ENCODE measurements at regions not wholly inside any gene's neighbourhood (a gene's known extent, or its start where the extent isn't known, plus 50 kb on each side); places are given as distances from the start of the nearest gene placed in this dataset.
"Not testable (repeated sequence)": the region's sequence is repeated elsewhere in the genome, so short reads cannot be mapped to it uniquely, and the experiment has no call there.

DNA sequence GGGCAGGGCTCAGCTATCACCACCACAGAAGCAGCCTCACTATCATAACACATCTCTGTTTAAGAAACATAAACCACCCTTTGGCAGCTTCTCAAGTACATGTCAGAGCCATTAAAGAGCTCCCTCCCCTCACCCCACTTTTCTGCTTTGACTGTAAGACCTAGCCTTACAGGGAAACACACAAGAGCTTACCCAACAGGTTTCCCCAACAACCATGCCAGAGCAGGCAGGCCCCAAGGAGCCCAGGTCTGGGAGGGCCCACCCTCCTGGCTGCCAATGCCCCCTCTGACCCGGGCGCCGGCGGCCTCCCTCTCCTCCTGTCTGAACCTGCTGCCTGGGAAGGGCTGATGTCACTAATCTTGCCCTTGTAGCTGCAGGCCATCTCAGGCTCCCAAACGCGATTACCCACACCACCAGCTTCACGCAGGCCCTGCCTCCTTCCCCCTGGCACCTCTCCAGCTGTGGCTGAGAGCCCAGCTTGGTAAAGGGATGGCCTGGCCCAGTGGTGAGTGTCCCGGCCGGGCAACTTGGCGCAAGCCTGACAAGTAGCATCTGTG is 402.0 kb downstream of the MAFB start:
- in situ Hi-C loops (cut with MboI; ENCODE audit: low sequenced_read_pairs): no loop called here

DNA sequence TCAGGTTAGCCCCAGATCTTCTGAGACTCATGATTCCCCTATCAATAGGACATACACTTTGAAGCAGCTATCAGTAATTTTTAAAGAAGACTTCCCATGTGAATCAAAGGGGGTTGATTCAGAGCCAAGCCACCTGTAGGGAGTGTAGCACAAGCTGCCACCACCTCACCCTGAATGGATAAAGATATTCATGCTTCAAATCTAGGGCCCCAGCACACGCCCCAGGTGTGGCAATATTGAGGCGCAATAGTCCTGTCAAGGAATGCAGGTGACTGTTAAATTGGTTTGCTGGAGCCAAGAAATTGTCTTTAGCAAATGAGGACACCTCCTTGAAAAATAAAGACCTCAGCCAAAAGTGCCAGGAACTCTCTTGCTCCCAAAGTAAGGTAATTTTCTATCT is 404.4 kb downstream of the MAFB start:
- in situ Hi-C loops (cut with MboI; ENCODE audit: low sequenced_read_pairs): no loop called here

GRCh38 chr20:40283689-40284088 is 405.3 kb downstream of the MAFB start:
- in situ Hi-C loops (cut with MboI; ENCODE audit: low sequenced_read_pairs): no loop called here

DNA sequence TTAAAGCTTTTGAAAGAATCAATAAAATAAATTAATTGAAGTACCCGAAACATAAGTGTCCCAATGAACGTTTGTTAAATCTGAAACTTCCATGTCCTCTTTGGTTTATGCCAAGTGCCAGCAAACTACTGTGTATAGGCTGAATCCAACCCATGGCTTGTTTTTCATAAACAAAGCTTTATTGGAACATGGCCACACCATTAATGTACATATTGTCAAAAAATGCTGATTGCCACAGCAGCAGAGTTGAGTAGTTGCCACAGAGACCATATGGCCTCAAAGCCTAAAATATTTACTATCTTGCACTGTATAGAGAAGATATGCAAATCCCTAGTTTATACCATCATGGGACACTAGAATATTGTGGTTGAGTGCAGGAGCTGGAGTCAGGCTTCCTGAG is 406.1 kb downstream of the MAFB start:
- in situ Hi-C loops (cut with MboI; ENCODE audit: low sequenced_read_pairs): no loop called here

GRCh38 chr20:40282541-40282940 is 406.5 kb downstream of the MAFB start:
- in situ Hi-C loops (cut with MboI; ENCODE audit: low sequenced_read_pairs): no loop called here

DNA sequence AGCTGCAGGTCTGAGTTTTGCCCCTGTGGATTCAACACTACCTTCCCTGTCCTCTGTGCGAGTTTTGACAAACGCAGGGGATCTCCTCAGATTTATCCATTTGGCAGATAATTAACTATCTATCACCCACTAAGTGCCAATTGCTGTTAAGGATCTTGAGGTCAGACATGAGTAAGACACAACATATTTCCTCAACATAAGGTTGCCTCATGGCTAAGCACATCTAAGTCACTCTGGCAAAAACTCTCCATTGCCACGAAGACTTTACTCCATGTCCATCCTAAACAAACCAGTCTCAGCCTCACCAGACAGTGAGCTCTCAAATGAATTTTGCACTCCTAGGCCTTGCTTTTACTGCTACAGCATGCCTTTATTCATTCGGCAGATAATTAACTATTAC is 408.4 kb downstream of the MAFB start:
- in situ Hi-C loops (cut with MboI; ENCODE audit: low sequenced_read_pairs): no loop called here

DNA sequence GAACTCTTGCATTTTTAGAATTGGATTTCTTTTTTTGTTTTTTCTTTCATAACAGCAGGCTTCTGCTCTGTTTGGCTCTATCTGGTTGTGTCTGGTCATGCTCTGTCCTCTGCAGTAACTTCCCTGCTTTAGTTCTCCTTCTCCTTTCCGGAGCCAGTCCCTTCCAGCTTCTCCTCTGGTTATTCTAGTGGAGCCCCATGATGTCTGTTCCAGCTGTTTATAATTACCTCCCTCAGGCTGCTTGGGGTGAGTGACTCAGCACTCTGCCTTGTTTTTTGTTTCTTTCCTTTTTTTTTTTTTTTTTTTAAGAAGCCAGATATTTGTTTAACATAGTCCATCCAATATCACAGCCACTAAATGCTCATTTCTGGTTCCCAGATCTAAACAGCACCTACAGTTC is 409.6 kb downstream of the MAFB start:
- in situ Hi-C loops (cut with MboI; ENCODE audit: low sequenced_read_pairs): no loop called here

GRCh38 chr20:40278673-40279072 is 410.4 kb downstream of the MAFB start:
- in situ Hi-C loops (cut with MboI; ENCODE audit: low sequenced_read_pairs): no loop called here

DNA sequence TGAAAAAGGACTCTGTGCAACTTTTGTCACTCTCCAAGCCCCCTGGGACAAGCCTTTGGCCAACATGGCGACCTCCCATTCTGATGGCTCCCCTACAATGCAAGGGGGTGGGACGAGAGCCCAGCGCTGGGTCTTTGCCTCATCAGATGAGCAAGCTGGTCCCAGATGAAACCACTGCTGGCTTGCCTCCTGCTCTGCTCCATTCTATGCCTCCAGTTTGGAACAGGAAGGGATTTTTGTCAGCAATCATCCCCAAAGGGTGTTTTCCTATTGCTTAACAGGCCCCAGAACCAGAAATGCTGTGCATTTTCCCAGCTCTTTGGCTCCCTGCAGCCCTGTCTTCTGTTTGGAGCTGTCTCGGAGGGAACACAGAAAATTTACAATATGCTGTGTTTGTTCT is 412.7 kb downstream of the MAFB start:
- in situ Hi-C loops (cut with MboI; ENCODE audit: low sequenced_read_pairs): no loop called here

GRCh38 chr20:40275738-40276137 is 413.3 kb downstream of the MAFB start:
- in situ Hi-C loops (cut with MboI; ENCODE audit: low sequenced_read_pairs): no loop called here

GRCh38 chr20:40274912-40275533 is 414.0 kb downstream of the MAFB start:
- in situ Hi-C loops (cut with MboI; ENCODE audit: low sequenced_read_pairs): no loop called here

- in situ Hi-C loops (cut with MboI; ENCODE audit: low sequenced_read_pairs): not testable (repeated sequence)
Measured at GRCh38 chr20:40269274-40269673, 419.8 kb downstream of the MAFB start.

DNA sequence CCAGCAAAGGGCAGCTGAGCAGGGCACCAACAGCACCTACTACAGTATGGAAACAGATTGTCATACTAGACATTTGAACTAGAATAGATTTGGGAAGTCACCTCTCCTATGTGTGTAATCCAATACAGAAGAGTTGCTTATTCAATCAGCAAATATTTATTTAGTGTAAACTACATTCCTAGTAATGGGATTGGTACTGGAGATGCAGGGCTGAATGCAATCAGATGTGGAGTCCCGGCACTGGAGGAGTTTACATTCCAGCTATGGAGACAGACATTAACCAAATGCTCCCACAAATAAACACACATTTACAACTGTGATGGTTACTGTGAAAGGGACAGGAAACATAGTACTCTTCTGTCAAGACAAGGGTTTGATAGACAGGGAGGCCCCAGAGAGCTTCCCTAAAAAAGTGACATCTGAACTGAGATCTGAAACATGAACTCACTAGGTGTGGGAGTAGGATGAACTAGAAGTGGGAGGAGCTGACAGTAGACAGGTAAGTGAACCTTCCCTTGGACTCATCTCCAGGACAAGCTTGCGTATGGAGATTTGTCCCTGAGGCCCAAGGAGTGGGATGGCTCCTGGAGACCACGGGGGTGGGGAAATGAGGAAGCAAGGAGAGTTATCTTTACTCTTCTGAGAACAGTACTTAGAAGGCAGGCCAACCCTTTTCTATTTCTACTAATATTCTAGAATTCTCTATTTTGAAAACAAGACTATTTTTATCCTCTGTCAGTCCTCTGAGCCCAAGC is 420.5 kb downstream of the MAFB start:
- in situ Hi-C loops (cut with MboI; ENCODE audit: low sequenced_read_pairs): no loop called here

DNA sequence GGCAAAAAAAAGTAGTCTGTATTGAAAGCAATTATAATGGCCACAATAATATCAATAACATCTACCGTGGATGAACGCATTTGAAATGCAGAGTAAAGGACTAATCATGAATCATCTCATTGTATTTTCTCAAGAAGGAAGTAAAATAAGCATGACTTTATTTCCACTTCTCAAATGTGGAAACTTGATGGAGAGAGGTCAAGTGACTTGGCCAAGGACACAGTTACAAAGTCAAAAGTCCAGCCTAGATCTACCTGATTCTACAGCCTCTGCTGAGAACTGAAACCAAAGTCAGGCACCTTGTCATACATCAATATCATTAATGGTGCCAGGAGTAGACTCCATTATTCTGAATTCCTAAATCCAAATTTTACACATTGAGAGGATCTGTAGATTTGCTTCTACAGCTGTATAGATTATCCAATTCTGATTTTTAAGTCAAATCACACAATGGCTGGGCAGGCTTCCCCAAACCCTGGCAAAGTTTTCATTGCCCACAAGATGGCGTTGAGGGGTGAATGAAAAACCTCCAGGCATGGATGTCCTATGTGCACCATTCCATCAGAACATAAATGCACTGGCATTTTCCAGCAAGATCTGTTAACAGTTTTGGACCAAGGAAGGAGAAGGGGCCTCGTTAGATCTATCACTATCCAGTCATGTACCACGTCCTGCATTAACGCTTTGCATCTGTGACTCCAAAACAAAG is 423.1 kb downstream of the MAFB start:
- in situ Hi-C loops (cut with MboI; ENCODE audit: low sequenced_read_pairs): no loop called here

DNA sequence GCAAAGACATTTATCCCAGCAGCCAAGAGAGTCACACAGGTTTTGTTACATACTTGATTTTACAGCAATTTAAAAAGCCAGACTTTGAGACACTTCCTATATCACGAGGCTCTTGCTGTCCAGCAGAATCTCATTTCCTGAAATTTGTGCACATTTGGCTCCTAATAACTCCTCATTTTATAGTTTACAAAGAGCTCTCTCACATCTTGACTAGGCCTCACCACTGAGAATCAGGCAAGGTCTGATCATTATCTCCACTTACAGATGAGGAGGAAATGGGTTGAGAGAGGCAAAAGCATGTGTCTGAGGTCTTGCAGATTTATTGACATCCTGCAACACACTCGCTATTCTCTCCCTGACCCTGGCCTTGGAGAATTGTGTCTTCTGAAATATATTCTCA is 426.8 kb downstream of the MAFB start:
- in situ Hi-C loops (cut with MboI; ENCODE audit: low sequenced_read_pairs): no loop called here

- in situ Hi-C loops (cut with MboI; ENCODE audit: low sequenced_read_pairs): no loop called here
Measured at GRCh38 chr20:40258931-40259330, 430.1 kb downstream of the MAFB start.

DNA sequence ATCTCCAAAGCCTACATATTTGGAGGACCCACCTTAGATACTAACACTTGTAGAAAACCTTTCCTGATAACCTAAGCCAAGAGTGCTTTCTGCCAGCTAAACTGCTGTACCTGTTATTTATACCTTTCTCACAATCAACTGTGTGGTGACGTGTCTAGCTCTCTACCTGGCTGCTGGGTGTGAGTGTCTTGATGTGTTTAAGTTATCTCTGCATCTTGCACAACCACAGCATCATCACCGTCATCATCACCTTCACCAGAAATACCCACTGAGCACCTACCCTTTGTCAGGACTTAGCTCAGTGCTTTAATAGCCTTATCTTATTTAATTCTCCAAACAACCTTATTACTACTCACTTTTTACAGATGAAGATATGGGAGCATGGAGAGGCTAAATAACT is 431.3 kb downstream of the MAFB start:
- in situ Hi-C loops (cut with MboI; ENCODE audit: low sequenced_read_pairs): no loop called here

GRCh38 chr20:40255365-40255764 is 433.7 kb downstream of the MAFB start:
- in situ Hi-C loops (cut with MboI; ENCODE audit: low sequenced_read_pairs): no loop called here

GRCh38 chr20:40254023-40254772 is 434.8 kb downstream of the MAFB start:
- in situ Hi-C loops (cut with MboI; ENCODE audit: low sequenced_read_pairs): no loop called here

GRCh38 chr20:40251284-40251932 is 437.6 kb downstream of the MAFB start:
- in situ Hi-C loops (cut with MboI; ENCODE audit: low sequenced_read_pairs): no loop called here

DNA sequence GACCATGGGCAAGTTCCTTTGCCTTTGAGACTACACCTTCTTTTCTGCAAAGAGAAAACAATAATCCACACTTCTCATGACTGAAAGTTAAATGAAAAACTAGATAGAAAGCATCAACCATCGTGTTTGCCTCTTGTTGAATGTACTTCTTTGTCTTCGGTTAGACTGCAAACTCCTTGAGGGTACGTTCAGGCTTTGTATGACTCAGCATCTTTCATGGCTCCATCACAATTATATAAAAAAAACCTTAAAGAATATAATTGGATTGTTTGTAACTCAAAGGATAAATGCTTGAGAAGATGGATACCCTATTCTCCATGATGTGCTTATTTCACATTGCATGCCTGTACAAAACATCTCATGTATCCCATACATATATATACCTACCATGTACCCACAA is 439.2 kb downstream of the MAFB start:
- in situ Hi-C loops (cut with MboI; ENCODE audit: low sequenced_read_pairs): no loop called here
